CD4-positive, CD25-positive, alpha-beta regulatory T cell (primary cell): ENCODE measurements at regions not wholly inside any gene's neighbourhood (a gene's known extent, or its start where the extent isn't known, plus 50 kb on each side); places are given as distances from the start of the nearest gene placed in this dataset.

ENCODE experiments used
- ATAC-seq, 2 donors: fragments of 150-1000 bp; cut with Tn5 transposase; one replicate each; pipeline ENCODE4 v1.10.0; 2021; ENCODE audit warnings: low read depth in 2 of 2, moderate number of reproducible peaks in 2 of 2, moderate library complexity in 1 of 2
- DNase-seq, 3 donors: peaks; one replicate each; pipeline versions ENCODE4 v3.0.0 to v3.0.0-alpha.2; 2012 to 2022; ENCODE audit warnings: mixed read lengths in 1 of 3
- H3K27ac ChIP-seq: one replicate; pipeline ENCODE4 v1.7.0; 2013; ENCODE audit warnings: mild to moderate bottlenecking, low read length; ENCODE audit not compliant: insufficient read depth, poor library complexity, severe bottlenecking
- H3K27me3 ChIP-seq: one replicate; pipeline ENCODE4 v1.7.0; 2013; ENCODE audit warnings: low read length; ENCODE audit not compliant: control insufficient read depth, insufficient read depth
- H3K36me3 ChIP-seq: one replicate; pipeline ENCODE4 v1.7.0; 2013; ENCODE audit warnings: mild to moderate bottlenecking, low read length, moderate library complexity; ENCODE audit not compliant: control insufficient read depth, insufficient read depth
- H3K4me1 ChIP-seq: 2 replicates; pipeline ENCODE4 v1.7.0; 2013; ENCODE audit warnings: mild to moderate bottlenecking, low read length; ENCODE audit not compliant: insufficient read depth, control insufficient read depth, poor library complexity, severe bottlenecking
- H3K4me3 ChIP-seq: one replicate; pipeline ENCODE4 v1.7.0; 2013; ENCODE audit warnings: low read depth, mild to moderate bottlenecking, low read length, moderate library complexity
- H3K9me3 ChIP-seq, 2 experiments: 1 replicate in 1 of 2; 2 replicates in 1 of 2; pipeline ENCODE4 v1.7.0; 2013; ENCODE audit warnings: low read length in 2 of 2, mild to moderate bottlenecking in 1 of 2, moderate library complexity in 1 of 2; ENCODE audit not compliant: control insufficient read depth in 2 of 2
- H3K27ac Mint-ChIP-seq, 3 donors: one replicate each; pipeline ENCODE4 v1.8.0; 2020 to 2022; ENCODE audit warnings: mild to moderate bottlenecking in 3 of 3, mixed read lengths in 3 of 3, moderate library complexity in 2 of 3
- H3K27me3 Mint-ChIP-seq: one replicate; pipeline ENCODE4 v1.8.0; 2022; ENCODE audit warnings: mild to moderate bottlenecking, mixed read lengths
- H3K36me3 Mint-ChIP-seq: one replicate; pipeline ENCODE4 v1.8.0; 2020; ENCODE audit warnings: mixed read lengths
- H3K4me1 Mint-ChIP-seq, 4 donors: one replicate each; pipeline ENCODE4 v1.8.0; 2020 to 2022; ENCODE audit warnings: mixed read lengths in 4 of 4, mild to moderate bottlenecking in 1 of 4
- H3K4me3 Mint-ChIP-seq, 4 donors: one replicate each; pipeline ENCODE4 v1.8.0; 2020 to 2022; ENCODE audit warnings: mild to moderate bottlenecking in 4 of 4, mixed read lengths in 4 of 4, moderate library complexity in 3 of 4
- H3K9me3 Mint-ChIP-seq, 7 donors: one replicate each; pipeline ENCODE4 v1.8.0; 2020 to 2022; ENCODE audit warnings: mixed read lengths in 7 of 7, mild to moderate bottlenecking in 3 of 7, moderate library complexity in 2 of 7

GRCh38 chr3:101163554-101163953, 156.8 kb downstream of the IMPG2 start:
- no peaks in the 10 kb centered on the region for H3K4me1 Mint-ChIP-seq
- Histone ChIP-seq H3K4me1 (no peaks in the 10 kb centered on the region), H3K9me3 (no peaks in the 10 kb centered on the region), H3K4me3 (no peak overlapping the region), H3K27me3 (peaks cover 5% of the 10 kb centered on the region), H3K27ac (no peak overlapping the region), H3K36me3 (no peaks in the 10 kb centered on the region)
- H3K27ac Mint-ChIP-seq, result no peak overlapping the region
- no peaks in the 10 kb centered on the region for H3K27me3 Mint-ChIP-seq
- no peak for DNase-seq
- H3K9me3 Mint-ChIP-seq, result peaks cover 0 to 3% (median 0%) of the 10 kb centered on the region in 7 donors
- no peak for ATAC-seq
- no peaks in the 10 kb centered on the region for H3K36me3 Mint-ChIP-seq
- H3K4me3 Mint-ChIP-seq, result no peak overlapping the region

GRCh38 chr3:101159478-101159877, 160.9 kb downstream of the IMPG2 start:
- H3K36me3 Mint-ChIP-seq, result no peaks in the 10 kb centered on the region
- no peak overlapping the region for H3K4me3 Mint-ChIP-seq
- ATAC-seq (no peak), DNase-seq (no peak)
- Histone ChIP-seq H3K36me3 (no peaks in the 10 kb centered on the region), H3K4me3 (no peak overlapping the region), H3K9me3 (no peaks in the 10 kb centered on the region), H3K4me1 (no peaks in the 10 kb centered on the region), H3K27me3 (peaks cover 2% of the 10 kb centered on the region), H3K27ac (no peak overlapping the region)
- H3K4me1 Mint-ChIP-seq, result no peaks in the 10 kb centered on the region
- H3K27me3 Mint-ChIP-seq, result peaks cover 4% of the 10 kb centered on the region
- no peak overlapping the region for H3K27ac Mint-ChIP-seq
- H3K9me3 Mint-ChIP-seq, result peaks cover 0 to 3% (median 0%) of the 10 kb centered on the region in 7 donors

DNA sequence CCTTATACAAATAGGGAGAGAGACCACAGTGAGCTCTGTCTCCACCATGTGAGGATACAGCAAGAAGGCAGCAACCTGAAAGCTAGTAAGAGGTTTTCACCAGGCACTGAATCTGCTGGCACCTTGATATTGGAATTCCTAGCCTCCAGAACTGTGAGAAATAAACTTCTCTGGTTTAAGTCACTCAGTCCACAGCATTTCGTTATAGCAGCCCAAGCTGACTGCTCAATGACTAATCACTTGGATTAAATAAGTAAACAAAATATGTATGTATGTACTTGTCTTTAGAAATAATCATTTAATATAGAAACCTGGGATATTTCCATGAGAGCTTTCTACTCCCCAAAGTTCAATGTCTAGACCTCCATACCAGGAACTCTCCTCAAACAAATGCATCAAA, 162.0 kb downstream of the IMPG2 start:
- Mint-ChIP-seq H3K27ac (no peak overlapping the region), H3K36me3 (no peaks in the 10 kb centered on the region), H3K4me1 (no peaks in the 10 kb centered on the region), H3K4me3 (no peak overlapping the region), H3K27me3 (peaks cover 10% of the 10 kb centered on the region), H3K9me3 (peaks cover 0 to 3% (median 0%) of the 10 kb centered on the region in 7 donors)
- Histone ChIP-seq H3K27ac (no peak overlapping the region), H3K4me3 (no peak overlapping the region), H3K36me3 (no peaks in the 10 kb centered on the region), H3K27me3 (peaks cover 5% of the 10 kb centered on the region), H3K4me1 (no peaks in the 10 kb centered on the region), H3K9me3 (no peaks in the 10 kb centered on the region)
- DNase-seq (no peak), ATAC-seq (no peak)

DNA sequence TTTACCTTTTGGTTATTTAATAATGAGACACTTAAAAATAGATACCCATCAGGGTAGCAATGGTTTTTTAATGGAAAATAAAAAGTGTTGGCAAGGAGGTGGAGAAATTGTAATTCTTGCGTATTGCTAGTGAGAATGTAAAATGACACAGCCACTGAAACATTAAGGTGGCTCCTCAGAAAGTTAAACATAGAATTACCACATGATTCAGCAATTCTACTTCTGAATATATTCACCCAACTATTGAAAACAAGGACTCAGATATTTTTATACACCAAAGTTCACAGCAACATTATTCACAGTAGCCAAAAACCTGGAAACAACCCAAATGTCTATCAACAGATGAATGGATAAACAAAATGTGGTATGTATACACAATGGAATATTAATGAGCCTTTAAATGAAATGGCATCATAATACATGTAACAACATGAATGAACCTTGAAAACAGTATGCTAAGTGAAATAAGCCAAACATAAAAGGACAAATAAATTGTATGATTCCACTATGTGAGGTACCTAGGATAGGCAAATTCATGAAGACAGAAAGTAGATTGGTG, 163.5 kb downstream of the IMPG2 start:
- Mint-ChIP-seq H3K4me1 (no peaks in the 10 kb centered on the region), H3K27ac (no peak overlapping the region), H3K9me3 (peaks cover 0 to 5% (median 0%) of the 10 kb centered on the region in 7 donors), H3K4me3 (no peak overlapping the region), H3K27me3 (peaks cover 15% of the 10 kb centered on the region), H3K36me3 (no peaks in the 10 kb centered on the region)
- H3K27ac ChIP-seq, result no peak overlapping the region
- ATAC-seq (no peak), DNase-seq (no peak)
- H3K4me3 ChIP-seq, result no peak overlapping the region
- H3K4me1 ChIP-seq, result no peaks in the 10 kb centered on the region
- H3K36me3 ChIP-seq, result no peaks in the 10 kb centered on the region
- no peaks in the 10 kb centered on the region for H3K9me3 ChIP-seq
- peaks cover 6% of the 10 kb centered on the region for H3K27me3 ChIP-seq

DNA sequence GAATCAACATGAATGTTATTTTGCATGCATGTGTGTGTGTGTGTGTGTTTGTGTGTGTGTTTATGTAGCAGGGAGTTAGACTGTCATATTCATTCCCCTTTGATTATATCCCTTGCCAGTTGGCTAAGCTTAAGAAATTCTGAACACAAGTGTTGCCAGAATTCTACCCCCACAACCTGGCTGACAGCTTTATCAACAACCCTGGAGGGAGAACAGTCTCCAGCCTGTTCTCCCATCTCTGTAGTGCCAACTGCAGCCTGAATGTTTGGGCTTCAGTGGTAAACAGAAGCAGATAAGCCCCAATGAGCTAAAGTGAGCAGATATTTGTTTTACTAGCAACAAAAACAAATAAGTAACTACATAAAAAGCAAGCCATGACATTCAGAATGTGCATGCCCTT, 162.6 kb upstream of the ABI3BP start:
- no peak for ATAC-seq
- Mint-ChIP-seq H3K36me3 (no peaks in the 10 kb centered on the region), H3K27ac (no peak overlapping the region)

DNA sequence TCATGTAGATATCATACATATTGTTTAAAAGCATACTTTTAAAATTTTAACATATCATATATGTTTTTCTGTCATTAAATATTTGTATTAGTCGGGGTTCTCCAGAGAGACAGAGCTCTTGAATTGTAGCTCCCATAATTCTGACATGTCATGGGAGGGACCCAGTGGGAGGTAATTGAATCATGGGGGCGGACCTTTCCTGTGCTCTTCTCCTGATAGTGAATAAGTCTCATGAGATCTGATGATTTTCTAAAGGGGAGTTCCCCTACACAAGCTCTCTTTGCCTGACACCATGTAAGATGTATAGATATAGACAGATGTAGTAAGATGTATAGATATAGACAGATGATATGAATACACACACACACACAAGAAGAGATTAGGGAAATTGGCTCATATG, 161.2 kb upstream of the ABI3BP start:
- ATAC-seq, result no peak
- Histone ChIP-seq H3K27me3 (peaks cover 5% of the 10 kb centered on the region), H3K36me3 (no peaks in the 10 kb centered on the region), H3K9me3 (no peaks in the 10 kb centered on the region), H3K27ac (no peak overlapping the region), H3K4me3 (no peak overlapping the region), H3K4me1 (no peaks in the 10 kb centered on the region)
- Mint-ChIP-seq H3K4me3 (no peak overlapping the region), H3K27me3 (peaks cover 15% of the 10 kb centered on the region), H3K27ac (no peak overlapping the region), H3K4me1 (no peaks in the 10 kb centered on the region), H3K36me3 (no peaks in the 10 kb centered on the region), H3K9me3 (peaks cover 0 to 5% (median 0%) of the 10 kb centered on the region in 7 donors)
- DNase-seq, result no peak

More for the DNA sequence above, 162.6 kb upstream of the ABI3BP start:
- Mint-ChIP-seq H3K27me3 (peaks cover 15% of the 10 kb centered on the region), H3K4me1 (no peaks in the 10 kb centered on the region), H3K9me3 (peaks cover 0 to 5% (median 0%) of the 10 kb centered on the region in 7 donors), H3K4me3 (no peak overlapping the region)
- Histone ChIP-seq H3K27ac (no peak overlapping the region), H3K27me3 (peaks cover 6% of the 10 kb centered on the region), H3K36me3 (no peaks in the 10 kb centered on the region), H3K4me3 (no peak overlapping the region), H3K4me1 (no peaks in the 10 kb centered on the region), H3K9me3 (no peaks in the 10 kb centered on the region)
- no peak for DNase-seq

GRCh38 chr3:101151286-101151913, 158.2 kb upstream of the ABI3BP start:
- peaks cover 15% of the 10 kb centered on the region for H3K27me3 Mint-ChIP-seq
- Histone ChIP-seq H3K27me3 (peaks cover 5% of the 10 kb centered on the region), H3K4me3 (no peak overlapping the region), H3K4me1 (no peaks in the 10 kb centered on the region), H3K9me3 (no peaks in the 10 kb centered on the region), H3K27ac (no peak overlapping the region), H3K36me3 (no peaks in the 10 kb centered on the region)
- ATAC-seq (no peak), DNase-seq (no peak)
- no peak overlapping the region for H3K4me3 Mint-ChIP-seq
- H3K27ac Mint-ChIP-seq, result no peak overlapping the region
- no peaks in the 10 kb centered on the region for H3K36me3 Mint-ChIP-seq
- H3K4me1 Mint-ChIP-seq, result no peaks in the 10 kb centered on the region
- H3K9me3 Mint-ChIP-seq, result peaks cover 0 to 7% (median 0%) of the 10 kb centered on the region in 7 donors

DNA sequence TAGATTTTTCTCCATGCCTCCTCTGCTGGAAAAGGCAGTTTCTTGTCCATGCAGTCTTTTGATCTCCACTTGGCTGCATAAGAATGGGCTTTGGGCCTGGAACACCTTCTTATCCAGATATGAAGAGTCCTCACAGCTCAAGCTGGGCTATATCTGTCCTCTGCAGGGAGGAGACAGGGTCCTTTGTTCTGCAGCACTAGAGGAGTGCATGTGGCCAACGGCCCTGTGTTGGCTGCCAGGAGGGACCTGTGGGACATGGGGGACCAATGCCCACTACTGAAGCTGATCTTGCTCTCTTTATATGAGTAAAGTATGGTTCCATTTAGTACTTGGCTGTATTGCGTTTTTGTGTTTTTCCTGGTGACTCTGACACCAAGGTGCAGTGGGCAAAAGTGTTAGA, 157.3 kb upstream of the ABI3BP start:
- no peak overlapping the region for H3K4me3 Mint-ChIP-seq
- H3K4me1 Mint-ChIP-seq, result no peaks in the 10 kb centered on the region
- no peak overlapping the region for H3K4me3 ChIP-seq
- no peak for DNase-seq
- H3K27ac ChIP-seq, result no peak overlapping the region
- H3K4me1 ChIP-seq, result no peaks in the 10 kb centered on the region
- H3K27me3 ChIP-seq, result peaks cover 5% of the 10 kb centered on the region
- no peak overlapping the region for H3K27ac Mint-ChIP-seq
- peaks cover 15% of the 10 kb centered on the region for H3K27me3 Mint-ChIP-seq
- ATAC-seq, result no peak
- H3K9me3 ChIP-seq, result no peaks in the 10 kb centered on the region
- no peaks in the 10 kb centered on the region for H3K36me3 ChIP-seq
- no peaks in the 10 kb centered on the region for H3K36me3 Mint-ChIP-seq
- peaks cover 0 to 7% (median 0%) of the 10 kb centered on the region in 7 donors for H3K9me3 Mint-ChIP-seq
